ENCODE measurements at regions not wholly inside any gene's neighbourhood (a gene's known extent, or its start where the extent isn't known, plus 50 kb on each side); places are given as distances from the start of the nearest gene placed in this dataset.

DNA sequence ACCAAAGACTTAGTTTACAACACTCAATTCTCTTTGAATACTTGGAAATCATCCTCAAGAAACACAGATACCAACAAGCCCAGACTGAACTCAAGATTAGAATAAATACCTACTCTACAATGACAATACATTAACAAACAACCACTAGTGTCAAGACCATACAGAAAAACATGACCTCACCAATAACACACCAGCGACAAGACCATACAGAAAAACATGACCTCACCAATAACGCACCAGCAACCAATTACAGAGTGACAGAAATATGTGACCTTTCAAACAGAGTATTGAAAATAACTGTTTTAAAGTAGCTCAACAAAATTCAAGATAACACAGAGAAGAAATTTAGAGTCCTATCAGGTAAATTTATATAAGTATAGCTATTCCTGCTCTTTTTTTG lies 876.0 kb downstream of the EPHA3 start:
- Histone ChIP-seq H3K27ac (ENCODE audit: low read depth) (no peak overlapping the region), H3K4me3 (ENCODE audit: low read depth, low read length) (no peak overlapping the region), H3K36me3 (ENCODE audit: insufficient read depth) (no peaks in the 10 kb centered on the region), H3K4me1 (ENCODE audit: insufficient read depth) (no peaks in the 10 kb centered on the region)
- WGBS, result 94% methylated on average over 2 of the region's 2 CpGs
- DNase-seq (ENCODE audit: extremely low spot score), result no peak

- H3K4me1 ChIP-seq (ENCODE audit: insufficient read depth), result no peaks in the 10 kb centered on the region
- 93% methylated on average over 4 of the region's 4 CpGs for WGBS
- no peak for DNase-seq (ENCODE audit: extremely low spot score)
- no peak overlapping the region for H3K4me3 ChIP-seq (ENCODE audit: low read depth, low read length)
- no peaks in the 10 kb centered on the region for H3K36me3 ChIP-seq (ENCODE audit: insufficient read depth)
- no peak overlapping the region for H3K27ac ChIP-seq (ENCODE audit: low read depth)
These were observed 897.9 kb downstream of the EPHA3 start for GRCh38 chr3:90005281-90005847.

DNA sequence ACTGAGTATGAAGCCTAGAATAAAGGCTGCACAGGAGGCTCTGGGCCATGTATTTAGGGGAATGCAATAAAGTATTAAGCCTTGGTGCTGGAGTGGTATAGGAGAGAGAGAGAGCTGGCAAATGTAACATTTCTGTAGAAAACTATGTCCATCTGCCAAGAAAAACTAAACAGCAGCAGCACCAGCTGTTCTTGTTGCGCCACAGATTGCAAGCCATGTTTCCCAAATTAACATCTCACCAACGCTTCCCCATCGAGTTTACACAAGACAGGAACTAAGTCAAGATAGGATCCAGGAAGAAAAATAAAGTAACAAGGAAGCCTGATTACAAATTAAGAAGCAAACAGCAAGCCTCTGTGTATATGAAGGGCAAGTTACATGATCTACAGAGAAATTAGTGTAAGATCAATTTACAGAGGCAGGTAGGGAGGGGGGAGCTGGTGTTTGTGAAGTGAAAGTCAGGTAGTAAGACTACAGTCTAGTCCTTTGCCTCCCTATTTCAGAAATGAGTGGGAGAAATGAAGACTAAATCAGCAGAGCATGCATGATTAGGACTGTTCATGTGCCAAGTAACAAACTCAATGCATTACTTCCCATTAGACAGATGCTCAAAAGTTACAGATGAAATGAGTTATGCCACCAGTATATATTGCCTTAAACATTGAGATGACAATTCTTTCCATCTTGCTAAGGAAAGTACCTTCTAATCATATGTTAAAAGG lies 900.5 kb downstream of the EPHA3 start:
- Histone ChIP-seq H3K4me3 (ENCODE audit: low read depth, low read length) (no peak overlapping the region), H3K36me3 (ENCODE audit: insufficient read depth) (no peaks in the 10 kb centered on the region), H3K4me1 (ENCODE audit: insufficient read depth) (no peaks in the 10 kb centered on the region), H3K27ac (ENCODE audit: low read depth) (no peak overlapping the region)
- no peak for DNase-seq (ENCODE audit: extremely low spot score)
- 26% methylated on average over 3 of the region's 3 CpGs for WGBS

GRCh38 chr3:90010341-90010740 lies 902.9 kb downstream of the EPHA3 start:
- no peak for DNase-seq (ENCODE audit: extremely low spot score)

GRCh38 chr3:90011131-90011530 lies 903.7 kb downstream of the EPHA3 start:
- no peak for DNase-seq (ENCODE audit: extremely low spot score)
- Histone ChIP-seq H3K4me1 (ENCODE audit: insufficient read depth) (no peaks in the 10 kb centered on the region), H3K4me3 (ENCODE audit: low read depth, low read length) (no peak overlapping the region), H3K27ac (ENCODE audit: low read depth) (no peak overlapping the region), H3K36me3 (ENCODE audit: insufficient read depth) (no peaks in the 10 kb centered on the region)
- WGBS, result 21% methylated on average over 5 of the region's 5 CpGs

More at GRCh38 chr3:90010341-90010740, 902.9 kb downstream of the EPHA3 start:
- Histone ChIP-seq H3K4me1 (ENCODE audit: insufficient read depth) (no peaks in the 10 kb centered on the region), H3K36me3 (ENCODE audit: insufficient read depth) (no peaks in the 10 kb centered on the region), H3K4me3 (ENCODE audit: low read depth, low read length) (no peak overlapping the region), H3K27ac (ENCODE audit: low read depth) (no peak overlapping the region)
- 23% methylated on average over 3 of the region's 3 CpGs for WGBS

GRCh38 chr3:90011596-90011995 lies 904.2 kb downstream of the EPHA3 start:
- 66% methylated on average over 4 of the region's 4 CpGs for WGBS
- DNase-seq (ENCODE audit: extremely low spot score), result no peak

DNA sequence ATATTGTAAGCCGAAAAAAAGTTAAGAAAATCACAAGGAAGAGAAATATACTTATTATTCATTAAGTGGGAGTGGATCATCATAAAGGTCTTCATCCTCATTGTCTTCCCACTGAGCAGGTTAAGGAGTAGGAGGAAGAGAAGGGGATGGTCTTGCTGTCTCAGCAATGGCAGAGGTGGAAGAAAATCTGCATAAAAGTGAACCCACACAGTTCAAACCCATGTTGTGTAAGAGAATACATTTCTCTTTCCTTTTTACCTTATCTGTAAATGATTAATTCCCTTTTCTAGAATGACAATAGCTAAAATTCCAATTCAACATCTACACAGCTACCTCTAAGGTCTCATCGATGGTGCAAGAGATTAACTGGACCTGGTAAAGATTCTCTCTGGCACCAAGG lies 904.6 kb downstream of the EPHA3 start:
- no peaks in the 10 kb centered on the region for H3K4me1 ChIP-seq (ENCODE audit: insufficient read depth)
- H3K4me3 ChIP-seq (ENCODE audit: low read depth, low read length), result no peak overlapping the region
- no peaks in the 10 kb centered on the region for H3K36me3 ChIP-seq (ENCODE audit: insufficient read depth)
- 71% methylated on average over 2 of the region's 2 CpGs for WGBS
- DNase-seq (ENCODE audit: extremely low spot score), result no peak
- H3K27ac ChIP-seq (ENCODE audit: low read depth), result no peak overlapping the region

More at GRCh38 chr3:90011596-90011995, 904.2 kb downstream of the EPHA3 start:
- H3K4me1 ChIP-seq (ENCODE audit: insufficient read depth), result no peaks in the 10 kb centered on the region
- no peaks in the 10 kb centered on the region for H3K36me3 ChIP-seq (ENCODE audit: insufficient read depth)
- no peak overlapping the region for H3K27ac ChIP-seq (ENCODE audit: low read depth)
- no peak overlapping the region for H3K4me3 ChIP-seq (ENCODE audit: low read depth, low read length)

DNA sequence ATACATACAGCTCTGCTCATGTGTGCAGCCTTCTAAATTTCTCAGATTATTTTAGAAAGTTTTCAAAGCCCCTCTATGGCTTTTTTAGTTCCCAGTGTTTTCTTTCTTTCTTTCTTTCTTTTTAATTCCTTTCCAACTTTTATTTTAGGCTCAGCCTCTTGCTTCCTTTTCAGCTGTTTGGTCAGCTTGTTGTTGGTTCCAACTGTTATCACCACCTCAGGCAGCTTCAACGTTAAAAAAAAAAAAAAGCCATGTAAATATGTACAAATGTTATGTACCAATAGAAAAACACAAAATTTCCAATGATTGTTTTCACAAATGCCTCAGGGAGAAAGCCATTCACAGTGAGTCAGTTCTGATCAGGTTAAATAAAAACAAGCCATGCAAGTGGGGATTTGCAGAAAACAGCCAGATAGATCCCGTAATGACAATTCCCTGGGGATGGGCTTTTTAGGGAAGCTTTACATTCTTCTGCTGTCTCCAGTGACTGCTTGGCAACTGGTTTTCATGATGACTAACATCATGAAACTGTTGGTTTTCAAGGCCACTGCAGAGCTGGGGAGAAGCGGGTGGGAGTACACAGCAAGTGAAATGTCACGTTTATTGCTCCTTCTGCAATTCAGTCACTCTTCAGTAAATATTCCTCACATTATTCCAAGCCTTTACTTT lies 908.4 kb downstream of the EPHA3 start:
- H3K4me1 ChIP-seq (ENCODE audit: insufficient read depth), result no peaks in the 10 kb centered on the region
- no peak overlapping the region for H3K27ac ChIP-seq (ENCODE audit: low read depth)
- H3K36me3 ChIP-seq (ENCODE audit: insufficient read depth), result no peaks in the 10 kb centered on the region
- WGBS, result 31% methylated on average over 4 of the region's 4 CpGs
- DNase-seq (ENCODE audit: extremely low spot score), result no peak
- no peak overlapping the region for H3K4me3 ChIP-seq (ENCODE audit: low read depth, low read length)

- WGBS, result 73% methylated on average over 4 of the region's 4 CpGs
- no peak for DNase-seq (ENCODE audit: extremely low spot score)
These were observed 909.1 kb downstream of the EPHA3 start for GRCh38 chr3:90016555-90016954.

DNA sequence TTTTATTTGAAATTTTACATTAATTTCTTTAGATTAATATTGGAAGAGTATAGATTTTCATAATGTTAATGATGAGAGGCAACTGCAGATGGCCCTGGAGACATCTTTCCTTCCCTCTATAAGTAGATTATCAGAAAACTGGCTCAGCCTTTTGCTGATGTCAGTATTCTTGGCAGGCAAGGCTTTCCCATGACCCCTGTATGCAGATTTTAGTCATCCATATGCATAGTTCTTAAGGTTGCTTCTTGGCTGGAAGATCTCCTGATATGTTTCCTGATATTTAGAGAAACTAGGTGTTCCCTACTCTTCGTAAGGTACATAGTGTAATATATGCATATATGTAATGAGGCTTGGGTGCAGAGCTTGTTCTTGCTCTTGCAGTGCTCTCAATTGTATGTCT lies 911.4 kb downstream of the EPHA3 start:
- no peaks in the 10 kb centered on the region for H3K36me3 ChIP-seq (ENCODE audit: insufficient read depth)
- no peak for DNase-seq (ENCODE audit: extremely low spot score)
- no peaks in the 10 kb centered on the region for H3K4me1 ChIP-seq (ENCODE audit: insufficient read depth)
- no peak overlapping the region for H3K27ac ChIP-seq (ENCODE audit: low read depth)
- WGBS, result 92% methylated on average over 1 of the region's 1 CpG
- H3K4me3 ChIP-seq (ENCODE audit: low read depth, low read length), result no peak overlapping the region

More at GRCh38 chr3:90016555-90016954, 909.1 kb downstream of the EPHA3 start:
- Histone ChIP-seq H3K27ac (ENCODE audit: low read depth) (no peak overlapping the region), H3K36me3 (ENCODE audit: insufficient read depth) (no peaks in the 10 kb centered on the region), H3K4me1 (ENCODE audit: insufficient read depth) (no peaks in the 10 kb centered on the region), H3K4me3 (ENCODE audit: low read depth, low read length) (no peak overlapping the region)

GRCh38 chr3:90025019-90025418 lies 917.6 kb downstream of the EPHA3 start:
- no peak for DNase-seq (ENCODE audit: extremely low spot score)
- Histone ChIP-seq H3K4me1 (ENCODE audit: insufficient read depth) (no peaks in the 10 kb centered on the region), H3K36me3 (ENCODE audit: insufficient read depth) (no peaks in the 10 kb centered on the region), H3K4me3 (ENCODE audit: low read depth, low read length) (no peak overlapping the region), H3K27ac (ENCODE audit: low read depth) (no peak overlapping the region)
- 88% methylated on average over 2 of the region's 2 CpGs for WGBS

DNA sequence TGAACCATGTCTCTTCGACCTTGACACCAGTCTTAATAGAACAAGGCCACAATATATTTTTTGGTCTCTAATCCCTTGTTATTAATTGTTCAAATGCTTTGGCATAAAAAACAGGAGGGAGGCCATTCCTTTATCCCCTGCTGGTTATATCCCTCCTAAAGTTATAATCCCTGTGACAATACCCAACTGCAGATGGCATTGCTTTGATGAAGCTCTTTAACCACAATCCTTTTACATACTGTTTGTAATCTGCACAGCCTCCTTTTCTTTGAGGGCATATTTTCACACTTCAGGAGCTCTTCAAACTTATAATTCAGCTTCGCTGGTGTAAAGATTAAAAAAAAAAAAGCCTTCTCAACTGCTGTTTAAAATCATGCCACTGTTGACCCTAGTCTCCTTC lies 919.0 kb downstream of the EPHA3 start:
- no peak for DNase-seq (ENCODE audit: extremely low spot score)
- 83% methylated on average over 2 of the region's 2 CpGs for WGBS
- no peak overlapping the region for H3K27ac ChIP-seq (ENCODE audit: low read depth)
- no peaks in the 10 kb centered on the region for H3K36me3 ChIP-seq (ENCODE audit: insufficient read depth)
- H3K4me3 ChIP-seq (ENCODE audit: low read depth, low read length), result no peak overlapping the region
- no peaks in the 10 kb centered on the region for H3K4me1 ChIP-seq (ENCODE audit: insufficient read depth)

- no peak for DNase-seq (ENCODE audit: extremely low spot score)
These were observed 923.7 kb downstream of the EPHA3 start for GRCh38 chr3:90031121-90031520.

DNA sequence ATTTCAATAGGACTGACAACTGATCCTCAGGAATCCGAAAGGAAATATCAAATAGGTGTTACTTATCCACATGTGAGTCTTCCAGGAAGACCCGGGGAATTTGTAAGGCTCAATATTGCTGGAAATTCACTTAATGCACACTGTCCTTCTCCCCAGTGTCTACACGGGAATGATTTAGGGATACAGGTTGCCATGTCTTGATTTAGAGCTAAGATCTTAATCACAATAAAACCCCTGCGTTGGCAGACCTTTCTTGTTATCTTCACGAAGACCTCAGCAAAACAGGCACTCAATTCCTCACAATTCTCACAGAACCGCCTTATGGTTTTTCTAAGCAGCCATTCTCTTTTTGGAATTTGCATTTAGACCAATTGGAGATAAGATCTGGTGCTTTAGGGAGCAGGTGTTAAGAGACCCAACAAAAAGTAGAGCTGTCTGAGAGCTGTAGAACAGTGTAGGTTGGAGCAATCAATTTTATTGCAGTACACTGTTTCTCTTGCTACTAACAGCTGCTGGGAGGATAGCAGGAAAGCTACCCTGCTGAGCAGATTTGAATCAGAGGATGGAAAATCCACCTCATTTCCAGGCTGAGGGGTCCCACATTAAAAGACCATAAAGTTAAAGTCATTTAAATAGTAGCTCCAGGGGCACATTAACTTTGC lies 925.7 kb downstream of the EPHA3 start:
- H3K27ac ChIP-seq (ENCODE audit: low read depth), result no peak overlapping the region
- H3K4me3 ChIP-seq (ENCODE audit: low read depth, low read length), result no peak overlapping the region
- no peaks in the 10 kb centered on the region for H3K36me3 ChIP-seq (ENCODE audit: insufficient read depth)
- H3K4me1 ChIP-seq (ENCODE audit: insufficient read depth), result no peaks in the 10 kb centered on the region
- WGBS, result 61% methylated on average over 6 of the region's 6 CpGs
- no peak for DNase-seq (ENCODE audit: extremely low spot score)

More at GRCh38 chr3:90031121-90031520, 923.7 kb downstream of the EPHA3 start:
- no peak overlapping the region for H3K27ac ChIP-seq (ENCODE audit: low read depth)
- H3K4me3 ChIP-seq (ENCODE audit: low read depth, low read length), result no peak overlapping the region
- H3K4me1 ChIP-seq (ENCODE audit: insufficient read depth), result no peaks in the 10 kb centered on the region
- no peaks in the 10 kb centered on the region for H3K36me3 ChIP-seq (ENCODE audit: insufficient read depth)

Data from urinary bladder (tissue), 3 donors.